T-helper 2 cell treated with Interferon-gamma antibody and Interleukin-4, amounts not matched to agents 100 ng/mL and 5 ng/mL, for 36 hours (primary cell): ENCODE measurements at regions not wholly inside any gene's neighbourhood (a gene's known extent, or its start where the extent isn't known, plus 50 kb on each side); places are given as distances from the start of the nearest gene placed in this dataset.

ENCODE experiments used
- intact Hi-C: fragments of 100-400 bp; cut with micrococcal nuclease; formaldehyde crosslinking; loops from one replicate; pipeline ENCODE4 v1.15.1; 2023

GRCh38 chr16:65869261-65869660 is 497.2 kb upstream of the CDH5 start:
- intact Hi-C loops, result no loop called here

GRCh38 chr16:65867276-65867960 is 499.1 kb upstream of the CDH5 start:
- intact Hi-C loops, result no loop called here

- intact Hi-C loops, result no loop called here
Observed at GRCh38 chr16:65863236-65863635, 503.3 kb upstream of the CDH5 start.

GRCh38 chr16:65861131-65861731 is 505.3 kb upstream of the CDH5 start:
- intact Hi-C loops, result no loop called here

- intact Hi-C loops, result no loop called here
Observed at GRCh38 chr16:65855171-65856145, 511.0 kb upstream of the CDH5 start.

GRCh38 chr16:65846210-65846602 is 520.3 kb upstream of the CDH5 start:
- intact Hi-C loops, result no loop called here

GRCh38 chr16:65845466-65846209 is 520.9 kb upstream of the CDH5 start:
- intact Hi-C loops, result no loop called here

- intact Hi-C loops, result no loop called here
Observed at GRCh38 chr16:65843941-65844340, 522.5 kb upstream of the CDH5 start.

- intact Hi-C loops, result no loop called here
Observed at GRCh38 chr16:65842067-65842466, 524.4 kb upstream of the CDH5 start.

- intact Hi-C loops, result no loop called here
Observed at GRCh38 chr16:65838001-65838400, 528.5 kb upstream of the CDH5 start.

- intact Hi-C loops, result no loop called here
Observed at GRCh38 chr16:65837464-65837863, 529.0 kb upstream of the CDH5 start.

- intact Hi-C loops, result no loop called here
Observed at GRCh38 chr16:65834688-65835087, 531.8 kb upstream of the CDH5 start.

GRCh38 chr16:65833171-65833871 is 533.2 kb upstream of the CDH5 start:
- intact Hi-C loops, result no loop called here

GRCh38 chr16:65832679-65833078 is 533.8 kb upstream of the CDH5 start:
- intact Hi-C loops, result no loop called here

- intact Hi-C loops, result no loop called here
Observed at GRCh38 chr16:65831903-65832666, 534.4 kb upstream of the CDH5 start.

GRCh38 chr16:65829076-65829475 is 537.4 kb upstream of the CDH5 start:
- intact Hi-C loops, result no loop called here

- intact Hi-C loops, result no loop called here
Observed at GRCh38 chr16:65828296-65828695, 538.2 kb upstream of the CDH5 start.

- intact Hi-C loops, result no loop called here
Observed at GRCh38 chr16:65827231-65827630, 539.3 kb upstream of the CDH5 start.

- intact Hi-C loops, result no loop called here
Observed at GRCh38 chr16:65825191-65825856, 541.2 kb upstream of the CDH5 start.

- intact Hi-C loops, result no loop called here
Observed at GRCh38 chr16:65822148-65822547, 544.3 kb upstream of the CDH5 start.
